ENCODE measurements at regions not wholly inside any gene's neighbourhood (a gene's known extent, or its start where the extent isn't known, plus 50 kb on each side); places are given as distances from the start of the nearest gene placed in this dataset.

GRCh38 chr21:35632711-35633110, 427.6 kb downstream of the SETD4 start:
- DNase-seq = no peak
- Histone ChIP-seq H3K36me3 (no peaks in the 10 kb centered on the region), H3K4me1 (no peaks in the 10 kb centered on the region), H3K27me3 (no peaks in the 10 kb centered on the region), H3K27ac (no peak overlapping the region), H3K9me3 (no peaks in the 10 kb centered on the region), H3K4me3 (no peak overlapping the region)
- intact Hi-C loops (cut with DNase I) = no loop called here
- TF ChIP-seq, protein P1, sequence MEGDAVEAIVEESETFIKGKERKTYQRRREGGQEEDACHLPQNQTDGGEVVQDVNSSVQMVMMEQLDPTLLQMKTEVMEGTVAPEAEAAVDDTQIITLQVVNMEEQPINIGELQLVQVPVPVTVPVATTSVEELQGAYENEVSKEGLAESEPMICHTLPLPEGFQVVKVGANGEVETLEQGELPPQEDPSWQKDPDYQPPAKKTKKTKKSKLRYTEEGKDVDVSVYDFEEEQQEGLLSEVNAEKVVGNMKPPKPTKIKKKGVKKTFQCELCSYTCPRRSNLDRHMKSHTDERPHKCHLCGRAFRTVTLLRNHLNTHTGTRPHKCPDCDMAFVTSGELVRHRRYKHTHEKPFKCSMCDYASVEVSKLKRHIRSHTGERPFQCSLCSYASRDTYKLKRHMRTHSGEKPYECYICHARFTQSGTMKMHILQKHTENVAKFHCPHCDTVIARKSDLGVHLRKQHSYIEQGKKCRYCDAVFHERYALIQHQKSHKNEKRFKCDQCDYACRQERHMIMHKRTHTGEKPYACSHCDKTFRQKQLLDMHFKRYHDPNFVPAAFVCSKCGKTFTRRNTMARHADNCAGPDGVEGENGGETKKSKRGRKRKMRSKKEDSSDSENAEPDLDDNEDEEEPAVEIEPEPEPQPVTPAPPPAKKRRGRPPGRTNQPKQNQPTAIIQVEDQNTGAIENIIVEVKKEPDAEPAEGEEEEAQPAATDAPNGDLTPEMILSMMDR (IDR thresholded peaks at IDR 0.05) = no peak
- no peak for ATAC-seq

DNA sequence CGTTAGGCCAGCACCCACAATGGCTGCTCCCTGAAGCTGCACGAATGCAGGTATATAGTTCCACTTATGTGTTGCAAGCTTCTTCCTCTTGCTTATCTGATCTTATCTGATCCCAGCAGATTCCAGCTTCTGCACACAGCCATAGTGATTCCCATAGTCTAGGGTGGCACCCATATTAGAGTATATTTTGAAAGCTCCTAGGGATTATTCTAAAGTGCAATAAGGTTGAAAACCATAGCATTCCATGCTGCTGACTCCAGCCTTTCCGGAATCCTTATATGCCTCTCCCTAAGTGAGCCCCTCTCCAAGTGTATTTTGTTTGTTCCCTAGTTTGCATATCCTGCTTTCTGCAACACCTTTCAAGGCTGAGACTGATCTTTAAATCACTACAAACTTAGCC, 432.0 kb downstream of the SETD4 start:
- ATAC-seq (no peak), DNase-seq (no peak)
- H3K27ac ChIP-seq = no peak overlapping the region
- intact Hi-C loops (cut with DNase I) = no loop called here
- no peaks in the 10 kb centered on the region for H3K27me3 ChIP-seq
- H3K4me3 ChIP-seq = no peak overlapping the region
- no peaks in the 10 kb centered on the region for H3K36me3 ChIP-seq
- H3K9me3 ChIP-seq = no peaks in the 10 kb centered on the region
- H3K4me1 ChIP-seq = no peaks in the 10 kb centered on the region
- TF ChIP-seq, protein P1 (IDR thresholded peaks at IDR 0.05) = no peak

DNA sequence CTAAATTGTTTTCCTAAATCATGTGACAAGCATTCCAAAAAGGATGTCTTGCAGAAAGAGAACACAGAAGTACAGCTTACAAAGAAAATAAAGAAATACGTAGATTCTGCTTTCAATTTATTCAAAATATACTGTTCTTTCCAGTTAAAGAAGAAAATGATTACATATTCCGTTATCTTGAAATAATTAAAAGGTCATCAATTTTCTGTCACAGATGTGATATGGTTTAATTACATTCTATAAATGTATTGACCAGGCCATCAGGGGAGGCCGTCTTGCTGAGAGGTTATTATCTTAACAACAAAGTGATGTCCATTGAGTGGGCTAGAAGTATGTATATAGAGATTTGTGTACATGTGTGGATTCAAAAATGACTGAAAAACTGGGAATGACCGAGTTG, 432.9 kb downstream of the SETD4 start:
- ATAC-seq (no peak), DNase-seq (no peak)
- intact Hi-C loops (cut with DNase I) = no loop called here
- Histone ChIP-seq H3K4me1 (no peaks in the 10 kb centered on the region), H3K27ac (no peak overlapping the region), H3K9me3 (no peaks in the 10 kb centered on the region), H3K27me3 (no peaks in the 10 kb centered on the region), H3K36me3 (no peaks in the 10 kb centered on the region), H3K4me3 (no peak overlapping the region)
- TF ChIP-seq, protein P1 (IDR thresholded peaks at IDR 0.05) = no peak

DNA sequence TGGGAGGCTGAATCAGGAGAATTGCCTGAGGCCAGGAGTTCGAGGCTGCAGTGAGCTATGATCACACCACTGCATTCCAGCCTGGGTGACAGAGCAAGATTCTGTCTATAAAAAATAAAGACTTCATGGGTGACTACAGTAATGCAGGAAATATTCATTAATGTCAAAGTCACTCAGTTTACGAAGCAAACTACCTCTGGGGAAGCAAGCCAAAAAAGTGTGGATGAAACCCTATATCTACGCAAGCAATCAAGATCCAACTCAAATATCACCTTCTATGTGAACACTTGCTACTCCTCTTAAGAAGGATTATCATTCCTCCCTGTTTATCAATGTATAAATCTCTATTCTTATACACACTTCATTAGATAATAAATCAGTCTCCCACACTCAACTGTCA, 434.8 kb downstream of the SETD4 start:
- H3K27me3 ChIP-seq = no peaks in the 10 kb centered on the region
- no peak for ATAC-seq
- TF ChIP-seq, protein P1 (IDR thresholded peaks at IDR 0.05) = no peak
- no peaks in the 10 kb centered on the region for H3K4me1 ChIP-seq
- H3K36me3 ChIP-seq = no peaks in the 10 kb centered on the region
- no peak overlapping the region for H3K4me3 ChIP-seq
- DNase-seq = no peak
- H3K9me3 ChIP-seq = no peaks in the 10 kb centered on the region
- no peak overlapping the region for H3K27ac ChIP-seq
- intact Hi-C loops (cut with DNase I) = no loop called here

- Histone ChIP-seq H3K36me3 (no peaks in the 10 kb centered on the region), H3K27me3 (no peaks in the 10 kb centered on the region), H3K4me3 (no peak overlapping the region), H3K9me3 (no peaks in the 10 kb centered on the region), H3K27ac (no peak overlapping the region), H3K4me1 (no peaks in the 10 kb centered on the region)
- intact Hi-C loops (cut with DNase I) = no loop called here
- TF ChIP-seq, protein P1 (IDR thresholded peaks at IDR 0.05) = no peak
- DNase-seq (no peak), ATAC-seq (no peak)
Observed at GRCh38 chr21:35624901-35625300, 435.4 kb downstream of the SETD4 start.

- no peak overlapping the region for H3K4me3 ChIP-seq
- no peaks in the 10 kb centered on the region for H3K4me1 ChIP-seq
- no peaks in the 10 kb centered on the region for H3K9me3 ChIP-seq
- TF ChIP-seq, protein P1 (IDR thresholded peaks at IDR 0.05) = no peak
- intact Hi-C loops (cut with DNase I) = no loop called here
- H3K27me3 ChIP-seq = no peaks in the 10 kb centered on the region
- no peak for ATAC-seq
- H3K27ac ChIP-seq = no peak overlapping the region
- no peak for DNase-seq
- H3K36me3 ChIP-seq = no peaks in the 10 kb centered on the region
Observed at GRCh38 chr21:35622612-35623011, 437.7 kb downstream of the SETD4 start.

All from upper lobe of right lung (tissue), 1 donor.